ENCODE measurements at regions not wholly inside any gene's neighbourhood (a gene's known extent, or its start where the extent isn't known, plus 50 kb on each side); places are given as distances from the start of the nearest gene placed in this dataset.

- H3K27ac ChIP-seq, result no peak overlapping the region
These were observed 619.8 kb downstream of the CCDC85A start for GRCh38 chr2:56803596-56803995.

GRCh38 chr2:56806924-56807323, 623.1 kb downstream of the CCDC85A start:
- no peak for ATAC-seq
- intact Hi-C loops (cut with DNase I), result no loop called here

More at GRCh38 chr2:56803596-56803995, 619.8 kb downstream of the CCDC85A start:
- Histone ChIP-seq H3K9me3 (no peaks in the 10 kb centered on the region), H3K36me3 (no peaks in the 10 kb centered on the region), H3K27me3 (no peaks in the 10 kb centered on the region), H3K4me3 (no peak overlapping the region), H3K4me1 (peaks cover 0 to 16% (median 0%) of the 10 kb centered on the region in 4 donors)
- no peak for ATAC-seq
- DNase-seq, result no peak
- TF ChIP-seq CTCF (IDR thresholded peaks at IDR 0.05) (no peak), POLR2A (IDR thresholded peaks at IDR 0.05) (no peak)
- 81% methylated on average over 3 of the region's 3 CpGs for WGBS (ENCODE audit: insufficient coverage, low coverage, low lambda C conversion rate, missing lambda C conversion rate)
- intact Hi-C loops (cut with DNase I), result no loop called here

GRCh38 chr2:56807861-56808260, 624.1 kb downstream of the CCDC85A start:
- no peak overlapping the region for H3K27ac ChIP-seq
- intact Hi-C loops (cut with DNase I), result no loop called here
- H3K9me3 ChIP-seq, result no peaks in the 10 kb centered on the region
- ATAC-seq (no peak), DNase-seq (no peak)
- no peak overlapping the region for H3K4me3 ChIP-seq
- no peaks in the 10 kb centered on the region for H3K36me3 ChIP-seq
- TF ChIP-seq CTCF (IDR thresholded peaks at IDR 0.05) (no peak), POLR2A (IDR thresholded peaks at IDR 0.05) (no peak)
- no peaks in the 10 kb centered on the region for H3K27me3 ChIP-seq
- H3K4me1 ChIP-seq, result no peaks in the 10 kb centered on the region
- 67% methylated on average over 2 of the region's 2 CpGs for WGBS (ENCODE audit: insufficient coverage, low coverage, low lambda C conversion rate, missing lambda C conversion rate)

More at GRCh38 chr2:56806924-56807323, 623.1 kb downstream of the CCDC85A start:
- DNase-seq, result no peak
- H3K27me3 ChIP-seq, result no peaks in the 10 kb centered on the region
- H3K4me1 ChIP-seq, result peaks cover 0 to 3% (median 0%) of the 10 kb centered on the region in 4 donors
- TF ChIP-seq POLR2A (IDR thresholded peaks at IDR 0.05) (no peak), CTCF (IDR thresholded peaks at IDR 0.05) (no peak)
- H3K27ac ChIP-seq, result no peak overlapping the region
- 44% methylated on average over 1 of the region's 1 CpG for WGBS (ENCODE audit: insufficient coverage, low coverage, low lambda C conversion rate, missing lambda C conversion rate)
- no peak overlapping the region for H3K4me3 ChIP-seq
- no peaks in the 10 kb centered on the region for H3K36me3 ChIP-seq
- H3K9me3 ChIP-seq, result no peaks in the 10 kb centered on the region

GRCh38 chr2:56811401-56811800, 627.6 kb downstream of the CCDC85A start:
- no peak for TF ChIP-seq POLR2A (IDR thresholded peaks at IDR 0.05)
- no peak for TF ChIP-seq CTCF (IDR thresholded peaks at IDR 0.05)
- Histone ChIP-seq H3K27me3 (no peaks in the 10 kb centered on the region), H3K9me3 (no peaks in the 10 kb centered on the region), H3K27ac (no peak overlapping the region), H3K4me3 (no peak overlapping the region), H3K36me3 (no peaks in the 10 kb centered on the region), H3K4me1 (peaks cover 0 to 7% (median 1%) of the 10 kb centered on the region in 4 donors)
- intact Hi-C loops (cut with DNase I), result no loop called here
- WGBS (ENCODE audit: insufficient coverage, low coverage, low lambda C conversion rate, missing lambda C conversion rate), result 39% methylated on average over 2 of the region's 2 CpGs
- ATAC-seq (peak in 1 of 4 donors; percentile 31), DNase-seq (no peak)

- no peaks in the 10 kb centered on the region for H3K36me3 ChIP-seq
- ATAC-seq (no peak), DNase-seq (no peak)
- H3K27me3 ChIP-seq, result no peaks in the 10 kb centered on the region
- H3K27ac ChIP-seq, result no peak overlapping the region
- H3K4me3 ChIP-seq, result no peak overlapping the region
- WGBS (ENCODE audit: insufficient coverage, low coverage, low lambda C conversion rate, missing lambda C conversion rate), result 69% methylated on average over 1 of the region's 1 CpG
- no peaks in the 10 kb centered on the region for H3K9me3 ChIP-seq
- intact Hi-C loops (cut with DNase I), result no loop called here
- H3K4me1 ChIP-seq, result peaks cover 0 to 7% (median 1%) of the 10 kb centered on the region in 4 donors
- TF ChIP-seq POLR2A (IDR thresholded peaks at IDR 0.05) (no peak), CTCF (IDR thresholded peaks at IDR 0.05) (no peak)
These were observed 628.6 kb downstream of the CCDC85A start for GRCh38 chr2:56812432-56812831.
